HCT116 (cell line): ENCODE measurements at regions not wholly inside any gene's neighbourhood (a gene's known extent, or its start where the extent isn't known, plus 50 kb on each side); places are given as distances from the start of the nearest gene placed in this dataset.

Experiments used
- ATF3 ChIP-seq: IDR thresholded peaks from 2 replicates; pipeline ENCODE4 v1.6.1; 2012
- CEBPB ChIP-seq: IDR thresholded peaks from 2 replicates; pipeline ENCODE4 v1.6.1; 2012; ENCODE audit warnings: low read depth
- CTCF ChIP-seq, 3 experiments: fragments of 200-600 bp in 1 of 3; sonication (generic) in 1 of 3; IDR thresholded peaks in 2 of 3; conservative IDR thresholded peaks in 1 of 3; 2 replicates each; pipeline ENCODE4 v1.5.1; 2012 to 2017; ENCODE audit warnings: low read depth in 2 of 3, low read length in 2 of 3, antibody characterized with exemption in 1 of 3, borderline replicate concordance in 1 of 3, control low read depth in 1 of 3, mild to moderate bottlenecking in 1 of 3, mixed read lengths in 1 of 3, mixed run types in 1 of 3, moderate library complexity in 1 of 3; ENCODE audit not compliant: insufficient read depth in 1 of 3
- EZH2 ChIP-seq: fragments of 200-600 bp; sonication (generic); IDR thresholded peaks from 2 replicates; pipeline ENCODE4 v1.6.1; 2017; ENCODE audit warnings: antibody characterized with exemption, mixed run types
- EZH2phosphoT487 ChIP-seq: fragments of 200-600 bp; IDR thresholded peaks from 2 replicates; pipeline ENCODE4 v1.6.1; 2018; ENCODE audit warnings: antibody characterized with exemption, borderline replicate concordance
- JUND ChIP-seq: IDR thresholded peaks from 2 replicates; pipeline ENCODE4 v1.6.1; 2012
- POLR2A ChIP-seq: IDR thresholded peaks from 2 replicates; pipeline ENCODE4 v1.7.0; 2011; ENCODE audit warnings: borderline replicate concordance; ENCODE audit not compliant: insufficient read depth, insufficient read length; ENCODE audit errors: extremely low read depth
- POLR2AphosphoS5 ChIP-seq: IDR thresholded peaks from 2 replicates; pipeline ENCODE4 v1.6.1; 2011; ENCODE audit warnings: mild to moderate bottlenecking, low read depth, low read length, moderate library complexity
- REST ChIP-seq: IDR thresholded peaks from 2 replicates; pipeline ENCODE4 v1.6.1; 2012; ENCODE audit warnings: low read depth
- SP1 ChIP-seq: IDR thresholded peaks from 2 replicates; pipeline ENCODE4 v1.6.1; 2012; ENCODE audit warnings: low read depth
- TCF7L2 ChIP-seq: IDR thresholded peaks from 2 replicates; pipeline ENCODE4 v1.7.0; 2011; ENCODE audit warnings: borderline replicate concordance, inconsistent platforms; ENCODE audit not compliant: insufficient read depth, insufficient read length; ENCODE audit errors: extremely low read depth
- YY1 ChIP-seq: IDR thresholded peaks from 2 replicates; pipeline ENCODE4 v1.6.1; 2011; ENCODE audit warnings: low read length, low read depth, moderate library complexity, mild to moderate bottlenecking; ENCODE audit not compliant: insufficient replicate concordance; ENCODE audit errors: extremely low read depth
- ZFX ChIP-seq: fragments of 450-650 bp; IDR thresholded peaks from 2 replicates; pipeline ENCODE4 v1.6.1; 2017

GRCh38 chr2:176763130-176763529 is 449.5 kb upstream of the HNRNPA3 start:
- TF ChIP-seq ZFX (no peak), POLR2A (no peak), EZH2 (no peak), CTCF (IDR thresholded peaks at IDR 0.05 in 2 of 3, conservative IDR thresholded peaks at IDR 0.05 in 1 of 3; ENCODE audit: borderline replicate concordance in 1 of 3, insufficient read depth in 1 of 3, low read depth in 2 of 3, low read length in 2 of 3) (no peak), POLR2AphosphoS5 (no peak), CEBPB (no peak), REST (no peak), JUND (no peak), EZH2phosphoT487 (no peak), ATF3 (no peak), SP1 (no peak), TCF7L2 (no peak), YY1 (no peak)
